Panc1 (cell line): ENCODE measurements at regions not wholly inside any gene's neighbourhood (a gene's known extent, or its start where the extent isn't known, plus 50 kb on each side); places are given as distances from the start of the nearest gene placed in this dataset.

ENCODE experiments used
- ATAC-seq: fragments of 200-7000 bp; cut with Tn5 transposase; 2 replicates; pipeline ENCODE4 v1.9.1; 2020; ENCODE audit warnings: mild to moderate bottlenecking, moderate library complexity
- BruUV-seq: library from RNA; stranded (reverse); fragments of 400-500 nt; replicated peaks from 2 replicates; lab custom pipeline; 2021; lab: Mats Ljungman, UMichigan
- CTCF ChIA-PET: fragments of 300-600 bp; sonication (Branson Sonifier 250); formaldehyde crosslinking; loops from one replicate; lab custom pipeline; 2022; ENCODE audit warnings: antibody characterized with exemption; lab: Charles Lee
- POLR2A ChIA-PET: fragments of 300-600 bp; sonication (Branson Sonifier 250); formaldehyde crosslinking; loops from one replicate; lab custom pipeline; 2022; ENCODE audit warnings: antibody characterized with exemption; lab: Charles Lee
- DNase-seq: peaks from one replicate; pipeline ENCODE4 v3.0.0-alpha.2; 2010; ENCODE audit warnings: low read depth, low spot score
- H3K27ac ChIP-seq: 2 replicates; pipeline ENCODE4 v1.5.1; 2011; ENCODE audit warnings: mild to moderate bottlenecking, low read length, inconsistent platforms
- H3K27me3 ChIP-seq: fragments of 200-500 bp; sonication (Bioruptor generic); 2 replicates; pipeline ENCODE4 v1.6.0; 2014; ENCODE audit warnings: low read length, inconsistent platforms; ENCODE audit not compliant: control insufficient read depth, insufficient read depth
- H3K36me3 ChIP-seq: fragments of 200-500 bp; sonication (Bioruptor generic); 2 replicates; pipeline ENCODE4 v1.5.1; 2014; ENCODE audit warnings: inconsistent platforms, mild to moderate bottlenecking, low read length, moderate library complexity; ENCODE audit not compliant: control insufficient read depth, insufficient read depth
- H3K4me1 ChIP-seq: 2 replicates; pipeline ENCODE4 v1.5.1; 2011; ENCODE audit warnings: inconsistent platforms, mild to moderate bottlenecking, low read length, moderate library complexity; ENCODE audit not compliant: control insufficient read depth, insufficient read depth
- H3K4me3 ChIP-seq, 2 experiments: 2 replicates each; pipeline ENCODE4 v1.5.1; 2011 to 2012; ENCODE audit warnings: low read depth in 2 of 2, low read length in 2 of 2, mild to moderate bottlenecking in 2 of 2, inconsistent platforms in 1 of 2, moderate library complexity in 1 of 2
- H3K9me3 ChIP-seq: fragments of 200-500 bp; sonication (Bioruptor generic); 2 replicates; pipeline ENCODE4 v1.5.1; 2014; ENCODE audit warnings: low read depth, mild to moderate bottlenecking, inconsistent platforms, low read length, moderate library complexity; ENCODE audit not compliant: control insufficient read depth, insufficient read depth
- POLR2AphosphoS5 ChIP-seq: IDR thresholded peaks from 2 replicates; pipeline ENCODE4 v1.6.1; 2012; ENCODE audit warnings: mild to moderate bottlenecking, low read depth, low read length, moderate library complexity
- REST ChIP-seq, 2 experiments: IDR thresholded peaks; 2 replicates each; pipeline ENCODE4 v1.6.1; 2011 to 2012; ENCODE audit warnings: low read depth in 2 of 2, control low read depth in 1 of 2, low read length in 1 of 2, mild to moderate bottlenecking in 1 of 2, moderate library complexity in 1 of 2; ENCODE audit not compliant: insufficient read depth in 1 of 2
- SIN3A ChIP-seq: IDR thresholded peaks from 2 replicates; pipeline ENCODE4 v1.6.1; 2012; ENCODE audit warnings: low read depth, mild to moderate bottlenecking, low read length, moderate library complexity, borderline replicate concordance; ENCODE audit not compliant: insufficient read depth
- TCF7L2 ChIP-seq: IDR thresholded peaks from 2 replicates; pipeline ENCODE4 v1.6.1; 2011; ENCODE audit warnings: mild to moderate bottlenecking, low read depth, low read length, inconsistent platforms
- in situ Hi-C: cut with HindIII; loops from 2 replicates; pipeline ENCODE4 v1.10.0; 2016; ENCODE audit warnings: low sequenced_read_pairs, low pct_unique_long_range_greater_than_20kb
- intact Hi-C: fragments of 100-400 bp; cut with micrococcal nuclease; formaldehyde crosslinking; loops from one replicate; pipeline ENCODE4 v1.10.0; 2022; ENCODE audit not compliant: unreplicated experiment
- TF ChIP-seq, protein P1 (sequence below): fragments of 450-650 bp; IDR thresholded peaks from 2 replicates; pipeline ENCODE4 v1.5.1; 2017; ENCODE audit warnings: mild to moderate bottlenecking

DNA sequence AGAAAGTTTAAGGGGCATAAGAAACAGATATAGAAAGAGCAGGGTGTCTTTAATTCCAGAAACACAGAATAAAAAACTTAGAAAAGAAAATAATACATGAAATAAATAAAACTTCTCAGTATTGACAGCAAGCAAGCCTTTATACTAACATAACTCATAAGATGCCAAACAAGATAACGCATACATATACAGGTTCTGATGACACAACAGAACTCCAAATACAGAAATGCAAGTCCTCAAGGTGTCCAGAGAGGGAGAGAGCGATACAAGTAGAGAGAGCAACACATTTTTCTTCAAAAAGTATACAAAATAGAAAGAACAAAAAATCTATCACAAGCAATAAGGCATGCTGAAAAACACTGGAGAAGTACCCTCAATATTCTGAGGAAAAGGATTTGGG lies 314.6 kb upstream of the POM121L12 start:
- in situ Hi-C loops (no loop called here), intact Hi-C loops (no loop called here)
- Histone ChIP-seq H3K27ac (no peak overlapping the region), H3K36me3 (no peaks in the 10 kb centered on the region), H3K4me1 (no peaks in the 10 kb centered on the region), H3K4me3 (no peak overlapping the region), H3K27me3 (no peaks in the 10 kb centered on the region), H3K9me3 (no peaks in the 10 kb centered on the region)
- no peak for ATAC-seq
- ChIA-PET POLR2A (no interaction called here), CTCF (no interaction called here)
- DNase-seq: no peak
- no TSS peak for BruUV-seq
- TF ChIP-seq, protein P1, sequence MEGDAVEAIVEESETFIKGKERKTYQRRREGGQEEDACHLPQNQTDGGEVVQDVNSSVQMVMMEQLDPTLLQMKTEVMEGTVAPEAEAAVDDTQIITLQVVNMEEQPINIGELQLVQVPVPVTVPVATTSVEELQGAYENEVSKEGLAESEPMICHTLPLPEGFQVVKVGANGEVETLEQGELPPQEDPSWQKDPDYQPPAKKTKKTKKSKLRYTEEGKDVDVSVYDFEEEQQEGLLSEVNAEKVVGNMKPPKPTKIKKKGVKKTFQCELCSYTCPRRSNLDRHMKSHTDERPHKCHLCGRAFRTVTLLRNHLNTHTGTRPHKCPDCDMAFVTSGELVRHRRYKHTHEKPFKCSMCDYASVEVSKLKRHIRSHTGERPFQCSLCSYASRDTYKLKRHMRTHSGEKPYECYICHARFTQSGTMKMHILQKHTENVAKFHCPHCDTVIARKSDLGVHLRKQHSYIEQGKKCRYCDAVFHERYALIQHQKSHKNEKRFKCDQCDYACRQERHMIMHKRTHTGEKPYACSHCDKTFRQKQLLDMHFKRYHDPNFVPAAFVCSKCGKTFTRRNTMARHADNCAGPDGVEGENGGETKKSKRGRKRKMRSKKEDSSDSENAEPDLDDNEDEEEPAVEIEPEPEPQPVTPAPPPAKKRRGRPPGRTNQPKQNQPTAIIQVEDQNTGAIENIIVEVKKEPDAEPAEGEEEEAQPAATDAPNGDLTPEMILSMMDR: no peak
- TF ChIP-seq SIN3A: no peak
- no peak for TF ChIP-seq REST (IDR thresholded peaks at IDR 0.05; ENCODE audit: insufficient read depth in 1 of 2, low read depth in 2 of 2, low read length in 1 of 2)
- TF ChIP-seq TCF7L2: no peak
- TF ChIP-seq POLR2AphosphoS5: no peak

GRCh38 chr7:52719677-52720076 lies 315.8 kb upstream of the POM121L12 start:
- ATAC-seq (no peak), DNase-seq (no peak)
- ChIA-PET CTCF (no interaction called here), POLR2A (no interaction called here)
- Histone ChIP-seq H3K36me3 (no peaks in the 10 kb centered on the region), H3K4me1 (no peaks in the 10 kb centered on the region), H3K4me3 (no peak overlapping the region), H3K27me3 (no peaks in the 10 kb centered on the region), H3K27ac (no peak overlapping the region), H3K9me3 (no peaks in the 10 kb centered on the region)
- TF ChIP-seq POLR2AphosphoS5 (no peak), SIN3A (no peak)
- BruUV-seq: no TSS peak
- in situ Hi-C loops: no loop called here
- intact Hi-C loops: no loop called here

- no peaks in the 10 kb centered on the region for H3K27me3 ChIP-seq
- no peaks in the 10 kb centered on the region for H3K4me1 ChIP-seq
- CTCF ChIA-PET: no interaction called here
- BruUV-seq: no TSS peak
- H3K36me3 ChIP-seq: no peaks in the 10 kb centered on the region
- no peaks in the 10 kb centered on the region for H3K9me3 ChIP-seq
- in situ Hi-C loops: no loop called here
- ATAC-seq (no peak), DNase-seq (no peak)
- H3K4me3 ChIP-seq: no peak overlapping the region
- intact Hi-C loops: no loop called here
- TF ChIP-seq, protein P1: no peak
- TF ChIP-seq REST (IDR thresholded peaks at IDR 0.05; ENCODE audit: insufficient read depth in 1 of 2, low read depth in 2 of 2, low read length in 1 of 2) (no peak), POLR2AphosphoS5 (no peak), SIN3A (no peak), TCF7L2 (no peak)
- no peak overlapping the region for H3K27ac ChIP-seq
- POLR2A ChIA-PET: no interaction called here
These were observed 319.7 kb upstream of the POM121L12 start for GRCh38 chr7:52715701-52716100.
